SU-DHL-6 (cell line): ENCODE measurements at regions not wholly inside any gene's neighbourhood (a gene's known extent, or its start where the extent isn't known, plus 50 kb on each side); places are given as distances from the start of the nearest gene placed in this dataset.

Source experiments
- H2AFZ ChIP-seq: fragments of 200-600 bp; sonication (generic); 2 replicates; pipeline ENCODE4 v1.6.1; 2014; ENCODE audit warnings: low read depth, mild to moderate bottlenecking, moderate library complexity, mixed read lengths, antibody characterized with exemption, low read length; ENCODE audit not compliant: severe bottlenecking
- H3F3A ChIP-seq: fragments of 200-600 bp; shearing (Covaris generic); 2 replicates; pipeline ENCODE4 v1.6.0; 2016; ENCODE audit warnings: antibody characterized with exemption, mild to moderate bottlenecking; ENCODE audit not compliant: insufficient read depth
- H3K27ac ChIP-seq: fragments of 200-600 bp; sonication (generic); 2 replicates; pipeline ENCODE4 v1.5.1; 2016; ENCODE audit warnings: low read depth, mild to moderate bottlenecking, low read length, moderate library complexity, mixed read lengths
- H3K27me3 ChIP-seq: fragments of 200-600 bp; sonication (generic), shearing (Covaris generic); 2 replicates; pipeline ENCODE4 v1.6.0; 2014; ENCODE audit warnings: mild to moderate bottlenecking, low read length
- H3K36me3 ChIP-seq: fragments of 200-600 bp; sonication (generic); 2 replicates; pipeline ENCODE4 v1.6.1; 2014; ENCODE audit warnings: mild to moderate bottlenecking, low read length, mixed read lengths
- H3K4me2 ChIP-seq: fragments of 300-600, 200-600 bp; shearing (Covaris generic), sonication (generic); 2 replicates; pipeline ENCODE4 v1.6.0; 2014; ENCODE audit warnings: low read length, low read depth, mild to moderate bottlenecking; ENCODE audit not compliant: poor library complexity, severe bottlenecking
- H3K4me3 ChIP-seq: fragments of 200-600 bp; sonication (generic); 2 replicates; pipeline ENCODE4 v1.5.1; 2014; ENCODE audit warnings: antibody characterized with exemption, low read length, mild to moderate bottlenecking, mixed read lengths; ENCODE audit not compliant: insufficient read depth, poor library complexity, severe bottlenecking
- H3K79me2 ChIP-seq: fragments of 200-600 bp; sonication (generic); 2 replicates; pipeline ENCODE4 v1.6.1; 2014; ENCODE audit warnings: mild to moderate bottlenecking, low read length, moderate library complexity; ENCODE audit not compliant: insufficient read depth
- H3K9ac ChIP-seq: fragments of 200-600 bp; sonication (generic); 2 replicates; pipeline ENCODE4 v1.7.0; 2014; ENCODE audit warnings: mild to moderate bottlenecking, low read length
- H3K9me2 ChIP-seq: fragments of 200-600 bp; sonication (generic); replicated peaks from 2 replicates; pipeline ENCODE4 v1.6.1; 2014; ENCODE audit warnings: low read length; ENCODE audit not compliant: insufficient read depth
- H3K9me3 ChIP-seq: fragments of 200-600 bp; sonication (generic); 2 replicates; pipeline ENCODE4 v1.6.1; 2014; ENCODE audit warnings: low read length, mixed read lengths; ENCODE audit not compliant: insufficient read depth
- H4K20me1 ChIP-seq: fragments of 200-600 bp; sonication (generic); 2 replicates; pipeline ENCODE4 v1.6.1; 2014; ENCODE audit warnings: low read depth, mild to moderate bottlenecking, antibody characterized with exemption, low read length, moderate library complexity, mixed read lengths
- CTCF ChIP-seq: fragments of 200-600 bp; sonication (generic); IDR thresholded peaks from one replicate; pipeline ENCODE4 v1.5.1; 2017; ENCODE audit warnings: antibody characterized with exemption, mild to moderate bottlenecking, low read length, moderate library complexity; ENCODE audit not compliant: insufficient read depth, poor library complexity, severe bottlenecking
- EZH2phosphoT487 ChIP-seq: fragments of 200-600 bp; sonication (generic), shearing (Covaris generic); conservative IDR thresholded peaks from 2 replicates; pipeline ENCODE4 v1.6.1; 2018; ENCODE audit warnings: mild to moderate bottlenecking, antibody characterized with exemption, low read length, moderate library complexity, mixed read lengths

- Histone ChIP-seq H4K20me1 (no peaks in the 10 kb centered on the region), H3K79me2 (no peaks in the 10 kb centered on the region), H3K4me2 (no peak overlapping the region), H3K27me3 (no peaks in the 10 kb centered on the region), H3F3A (no peaks in the 10 kb centered on the region), H3K9me2 (no peaks in the 10 kb centered on the region), H3K9ac (no peak overlapping the region), H3K36me3 (no peaks in the 10 kb centered on the region), H3K27ac (no peak overlapping the region), H2AFZ (no peak overlapping the region), H3K9me3 (no peaks in the 10 kb centered on the region; the same call in 1 of the 2 replicates), H3K4me3 (no peak overlapping the region)
- TF ChIP-seq CTCF (no peak), EZH2phosphoT487 (no peak)
These were observed 126.9 kb upstream of the SLC35F3 start for GRCh38 chr1:233777566-233777965.

- TF ChIP-seq CTCF (no peak), EZH2phosphoT487 (no peak)
- no peaks in the 10 kb centered on the region for H3F3A ChIP-seq
- no peaks in the 10 kb centered on the region for H3K36me3 ChIP-seq
- H3K4me3 ChIP-seq: no peak overlapping the region
- H4K20me1 ChIP-seq: no peaks in the 10 kb centered on the region
- no peak overlapping the region for H2AFZ ChIP-seq
- H3K27me3 ChIP-seq: no peaks in the 10 kb centered on the region
- no peaks in the 10 kb centered on the region for H3K9me2 ChIP-seq
- no peak overlapping the region for H3K9ac ChIP-seq
- no peak overlapping the region for H3K27ac ChIP-seq
- H3K9me3 ChIP-seq: no peaks in the 10 kb centered on the region; the same call in 1 of the 2 replicates
- H3K79me2 ChIP-seq: no peaks in the 10 kb centered on the region
- no peak overlapping the region for H3K4me2 ChIP-seq
These were observed 124.4 kb upstream of the SLC35F3 start for GRCh38 chr1:233780049-233780448.

GRCh38 chr1:233782937-233783586 is 121.4 kb upstream of the SLC35F3 start:
- Histone ChIP-seq H3F3A (no peaks in the 10 kb centered on the region), H3K4me2 (no peak overlapping the region), H3K79me2 (no peaks in the 10 kb centered on the region), H3K9ac (no peak overlapping the region), H2AFZ (no peak overlapping the region), H3K4me3 (no peak overlapping the region), H3K9me3 (no peaks in the 10 kb centered on the region; the same call in 1 of the 2 replicates), H4K20me1 (no peaks in the 10 kb centered on the region), H3K36me3 (no peaks in the 10 kb centered on the region), H3K27ac (no peak overlapping the region), H3K9me2 (no peaks in the 10 kb centered on the region), H3K27me3 (no peaks in the 10 kb centered on the region)
- TF ChIP-seq EZH2phosphoT487 (no peak), CTCF (no peak)

- no peak overlapping the region for H2AFZ ChIP-seq
- no peaks in the 10 kb centered on the region for H3K36me3 ChIP-seq
- no peak overlapping the region for H3K27ac ChIP-seq
- no peak overlapping the region for H3K4me3 ChIP-seq
- no peaks in the 10 kb centered on the region for H3K79me2 ChIP-seq
- H3K9me3 ChIP-seq: no peaks in the 10 kb centered on the region
- H3K4me2 ChIP-seq: no peak overlapping the region
- H3K9ac ChIP-seq: no peak overlapping the region
- no peaks in the 10 kb centered on the region for H3F3A ChIP-seq
- no peaks in the 10 kb centered on the region for H4K20me1 ChIP-seq
- no peaks in the 10 kb centered on the region for H3K27me3 ChIP-seq
- TF ChIP-seq CTCF (no peak), EZH2phosphoT487 (no peak)
- no peaks in the 10 kb centered on the region for H3K9me2 ChIP-seq
These were observed 116.9 kb upstream of the SLC35F3 start for GRCh38 chr1:233787599-233787998.
